D341Med (cell line): ENCODE measurements at regions not wholly inside any gene's neighbourhood (a gene's known extent, or its start where the extent isn't known, plus 50 kb on each side); places are given as distances from the start of the nearest gene placed in this dataset.
"Not testable (repeated sequence)": the region's sequence is repeated elsewhere in the genome, so short reads cannot be mapped to it uniquely, and the experiment has no call there.

ENCODE experiments used
- DNase-seq: peaks from one replicate; pipeline ENCODE4 v3.0.0; 2012; ENCODE audit warnings: low spot score

- no peak for DNase-seq
Measured at GRCh38 chr2:215744514-215744913, 268.8 kb downstream of the MREG start.

- no peak for DNase-seq
Measured at GRCh38 chr2:215743066-215743465, 270.3 kb downstream of the MREG start.

- no peak for DNase-seq
Measured at GRCh38 chr2:215742021-215742420, 271.3 kb downstream of the MREG start.

- no peak for DNase-seq
Measured at GRCh38 chr2:215740071-215740470, 273.3 kb downstream of the MREG start.

- DNase-seq, result no peak
Measured at GRCh38 chr2:215738351-215738750, 275.0 kb downstream of the MREG start.

GRCh38 chr2:215737477-215737876 is 275.9 kb downstream of the MREG start:
- DNase-seq, result no peak

GRCh38 chr2:215736653-215737290 is 276.6 kb downstream of the MREG start:
- DNase-seq, result no peak

- no peak for DNase-seq
Measured at GRCh38 chr2:215731108-215731658, 282.2 kb downstream of the MREG start.

- DNase-seq, result no peak
Measured at GRCh38 chr2:215729985-215730620, 283.2 kb downstream of the MREG start.

- no peak for DNase-seq
Measured at GRCh38 chr2:215728504-215729065, 284.8 kb downstream of the MREG start.

GRCh38 chr2:215727507-215728503 is 285.5 kb downstream of the MREG start:
- no peak for DNase-seq

- no peak for DNase-seq
Measured at GRCh38 chr2:215726070-215726469, 287.3 kb downstream of the MREG start.

GRCh38 chr2:215724146-215724545 is 288.3 kb upstream of the FN1 start:
- DNase-seq, result no peak

- no peak for DNase-seq
Measured at GRCh38 chr2:215723631-215724011, 287.8 kb upstream of the FN1 start.

GRCh38 chr2:215722986-215723630 is 287.2 kb upstream of the FN1 start:
- DNase-seq, result no peak

GRCh38 chr2:215722125-215722524 is 286.3 kb upstream of the FN1 start:
- no peak for DNase-seq

- DNase-seq, result not testable (repeated sequence)
Measured at GRCh38 chr2:215721515-215721914, 285.6 kb upstream of the FN1 start.

- no peak for DNase-seq
Measured at GRCh38 chr2:215718890-215719289, 283.0 kb upstream of the FN1 start.

- DNase-seq, result no peak
Measured at GRCh38 chr2:215718436-215718835, 282.6 kb upstream of the FN1 start.

- DNase-seq, result no peak
Measured at GRCh38 chr2:215717501-215718381, 281.9 kb upstream of the FN1 start.

GRCh38 chr2:215716956-215717355 is 281.1 kb upstream of the FN1 start:
- DNase-seq, result no peak
